MM.1S (cell line): ENCODE measurements at regions not wholly inside any gene's neighbourhood (a gene's known extent, or its start where the extent isn't known, plus 50 kb on each side); places are given as distances from the start of the nearest gene placed in this dataset.

ENCODE experiments used
- DNase-seq: peaks from one replicate; pipeline ENCODE4 v3.0.0-alpha.2; 2015
- H2AFZ ChIP-seq: fragments of 300-600 bp; sonication (generic); 2 replicates; pipeline ENCODE4 v1.6.0; 2016; ENCODE audit warnings: antibody characterized with exemption, low read length
- H3F3A ChIP-seq: fragments of 300-600 bp; sonication (generic); 2 replicates; pipeline ENCODE4 v1.6.1; 2016; ENCODE audit warnings: mild to moderate bottlenecking, antibody characterized with exemption, low read length, moderate library complexity, mixed read lengths; ENCODE audit not compliant: insufficient read depth
- H3K27ac ChIP-seq: fragments of 300-600 bp; sonication (generic); 2 replicates; pipeline ENCODE4 v1.5.1; 2016; ENCODE audit warnings: mild to moderate bottlenecking, low read length
- H3K27me3 ChIP-seq: fragments of 300-600 bp; sonication (generic); replicated peaks from 2 replicates; pipeline ENCODE4 v1.6.0; 2016; ENCODE audit warnings: low read length; ENCODE audit not compliant: insufficient read depth
- H3K36me3 ChIP-seq: fragments of 300-600 bp; sonication (generic); replicated peaks from 2 replicates; pipeline ENCODE4 v1.6.1; 2016; ENCODE audit warnings: mild to moderate bottlenecking, low read length, mixed read lengths; ENCODE audit not compliant: insufficient read depth
- H3K4me1 ChIP-seq: fragments of 300-600 bp; sonication (generic); 2 replicates; pipeline ENCODE4 v1.6.1; 2016; ENCODE audit warnings: low read length, mixed read lengths
- H3K4me2 ChIP-seq: fragments of 300-600 bp; sonication (generic); 2 replicates; pipeline ENCODE4 v1.6.0; 2016; ENCODE audit warnings: low read depth, low read length
- H3K4me3 ChIP-seq: fragments of 300-600 bp; sonication (generic); 2 replicates; pipeline ENCODE4 v1.5.1; 2016; ENCODE audit warnings: low read length, mixed read lengths
- H3K79me2 ChIP-seq: fragments of 300-600 bp; sonication (generic); 2 replicates; pipeline ENCODE4 v1.6.1; 2016; ENCODE audit warnings: mixed run types, low read length, mixed read lengths
- H3K9ac ChIP-seq: fragments of 300-600 bp; sonication (generic); 2 replicates; pipeline ENCODE4 v1.6.1; 2016; ENCODE audit warnings: low read length, mixed read lengths
- H3K9me2 ChIP-seq: fragments of 300-600 bp; sonication (generic); replicated peaks from 2 replicates; pipeline ENCODE4 v1.6.1; 2016; ENCODE audit warnings: mild to moderate bottlenecking, low read length, mixed read lengths; ENCODE audit not compliant: insufficient read depth
- H3K9me3 ChIP-seq: fragments of 300-600 bp; sonication (generic); replicated peaks from 2 replicates; pipeline ENCODE4 v1.6.1; 2016; ENCODE audit warnings: mild to moderate bottlenecking, low read length, mixed read lengths; ENCODE audit not compliant: insufficient read depth
- H4K20me1 ChIP-seq: fragments of 300-600 bp; sonication (generic); 2 replicates; pipeline ENCODE4 v1.6.1; 2016; ENCODE audit warnings: mild to moderate bottlenecking, low read length, moderate library complexity, mixed read lengths; ENCODE audit not compliant: insufficient read depth
- EZH2 ChIP-seq: fragments of 300-600 bp; sonication (generic); optimal IDR thresholded peaks from 2 replicates; pipeline ENCODE3; 2017; ENCODE audit warnings: low read depth, mild to moderate bottlenecking, antibody characterized with exemption, low read length, mixed read lengths
- EZH2phosphoT487 ChIP-seq: fragments of 300-600 bp; sonication (generic); IDR thresholded peaks from 2 replicates; pipeline ENCODE4 v1.6.1; 2018; ENCODE audit warnings: antibody characterized with exemption, low read length
- TF ChIP-seq, protein P1 (sequence below): fragments of 300-600 bp; sonication (generic); IDR thresholded peaks from 2 replicates; pipeline ENCODE4 v1.5.1; 2016; ENCODE audit warnings: antibody characterized with exemption, low read length, mixed read lengths

DNA sequence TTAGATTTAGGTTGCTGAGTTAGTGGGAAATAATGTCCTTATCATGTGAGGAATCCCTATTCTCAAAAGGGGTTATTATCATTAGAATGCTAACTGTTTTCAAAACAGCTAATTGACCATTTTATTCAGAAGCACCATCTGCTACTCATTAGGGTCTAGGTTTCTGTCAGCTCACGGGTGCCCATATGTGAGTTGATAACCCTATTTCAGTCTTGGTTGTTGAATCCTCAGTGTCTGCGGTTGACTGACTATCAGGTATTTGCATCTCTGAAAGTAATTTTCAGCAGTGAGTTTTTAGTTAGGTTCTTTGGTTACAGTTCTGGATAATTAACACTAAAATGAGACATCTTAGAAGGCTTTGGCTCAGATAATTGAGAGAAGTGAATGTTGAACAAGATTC lies 1404.0 kb downstream of the AACS start:
- Histone ChIP-seq H2AFZ (no peak overlapping the region), H3K79me2 (no peaks in the 10 kb centered on the region), H3K4me1 (no peaks in the 10 kb centered on the region), H4K20me1 (no peaks in the 10 kb centered on the region), H3K9me2 (no peaks in the 10 kb centered on the region), H3F3A (no peaks in the 10 kb centered on the region), H3K9ac (no peak overlapping the region), H3K4me3 (no peak overlapping the region), H3K9me3 (no peaks in the 10 kb centered on the region), H3K36me3 (no peaks in the 10 kb centered on the region), H3K27me3 (no peaks in the 10 kb centered on the region), H3K4me2 (no peak overlapping the region), H3K27ac (no peak overlapping the region)
- no peak for DNase-seq
- TF ChIP-seq EZH2 (no peak), EZH2phosphoT487 (no peak)
- TF ChIP-seq, protein P1, sequence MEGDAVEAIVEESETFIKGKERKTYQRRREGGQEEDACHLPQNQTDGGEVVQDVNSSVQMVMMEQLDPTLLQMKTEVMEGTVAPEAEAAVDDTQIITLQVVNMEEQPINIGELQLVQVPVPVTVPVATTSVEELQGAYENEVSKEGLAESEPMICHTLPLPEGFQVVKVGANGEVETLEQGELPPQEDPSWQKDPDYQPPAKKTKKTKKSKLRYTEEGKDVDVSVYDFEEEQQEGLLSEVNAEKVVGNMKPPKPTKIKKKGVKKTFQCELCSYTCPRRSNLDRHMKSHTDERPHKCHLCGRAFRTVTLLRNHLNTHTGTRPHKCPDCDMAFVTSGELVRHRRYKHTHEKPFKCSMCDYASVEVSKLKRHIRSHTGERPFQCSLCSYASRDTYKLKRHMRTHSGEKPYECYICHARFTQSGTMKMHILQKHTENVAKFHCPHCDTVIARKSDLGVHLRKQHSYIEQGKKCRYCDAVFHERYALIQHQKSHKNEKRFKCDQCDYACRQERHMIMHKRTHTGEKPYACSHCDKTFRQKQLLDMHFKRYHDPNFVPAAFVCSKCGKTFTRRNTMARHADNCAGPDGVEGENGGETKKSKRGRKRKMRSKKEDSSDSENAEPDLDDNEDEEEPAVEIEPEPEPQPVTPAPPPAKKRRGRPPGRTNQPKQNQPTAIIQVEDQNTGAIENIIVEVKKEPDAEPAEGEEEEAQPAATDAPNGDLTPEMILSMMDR, result no peak

DNA sequence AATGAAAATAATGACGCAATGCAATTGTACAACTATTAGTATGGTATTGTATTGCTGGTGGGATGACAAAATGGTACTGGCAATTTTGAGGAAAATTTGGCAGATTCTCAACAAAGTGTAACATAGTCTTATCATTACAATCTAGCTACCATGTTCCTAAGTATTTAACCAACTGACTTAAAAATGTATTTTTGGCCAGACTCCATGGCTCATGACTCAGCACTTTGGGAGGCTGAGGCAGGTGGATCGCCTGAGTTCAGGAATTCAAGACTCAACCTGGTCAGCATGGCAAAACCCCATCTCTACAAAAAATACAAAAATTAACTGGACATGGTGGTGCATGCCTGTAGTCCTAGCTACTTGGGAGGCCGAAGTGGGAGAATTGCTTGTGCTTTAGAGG lies 1409.5 kb downstream of the AACS start:
- H3K4me1 ChIP-seq, result no peaks in the 10 kb centered on the region
- no peak overlapping the region for H3K27ac ChIP-seq
- H3K4me2 ChIP-seq, result no peak overlapping the region
- TF ChIP-seq EZH2phosphoT487 (no peak), EZH2 (no peak)
- TF ChIP-seq, protein P1, result no peak
- H3K79me2 ChIP-seq, result no peaks in the 10 kb centered on the region
- H3K9me3 ChIP-seq, result no peaks in the 10 kb centered on the region
- H3K4me3 ChIP-seq, result no peak overlapping the region
- H3K36me3 ChIP-seq, result no peaks in the 10 kb centered on the region
- no peaks in the 10 kb centered on the region for H3K27me3 ChIP-seq
- no peaks in the 10 kb centered on the region for H3F3A ChIP-seq
- no peak for DNase-seq
- no peak overlapping the region for H2AFZ ChIP-seq
- no peaks in the 10 kb centered on the region for H4K20me1 ChIP-seq
- H3K9me2 ChIP-seq, result no peaks in the 10 kb centered on the region
- no peak overlapping the region for H3K9ac ChIP-seq

DNA sequence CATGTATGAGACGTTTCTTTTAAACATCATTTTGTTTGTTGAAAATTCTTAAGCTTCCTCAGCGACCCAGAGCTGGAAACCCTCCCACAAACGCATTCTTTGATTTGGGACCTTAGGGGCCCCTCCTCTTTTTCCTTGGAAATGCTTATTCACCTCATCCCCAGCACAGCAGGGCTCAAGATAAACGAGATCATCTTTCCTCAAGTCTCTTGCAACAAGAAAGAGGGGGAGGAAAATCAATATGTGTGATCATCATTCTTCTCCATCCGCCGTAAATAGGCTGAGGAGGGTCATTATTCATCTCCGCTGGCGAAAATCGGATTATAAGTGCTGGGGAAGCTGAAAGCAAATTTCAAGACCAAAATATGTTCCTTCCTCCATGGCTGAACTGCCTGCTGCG lies 1415.2 kb downstream of the AACS start:
- Histone ChIP-seq H3K27me3 (no peaks in the 10 kb centered on the region), H3K4me3 (no peak overlapping the region), H3K9ac (no peak overlapping the region), H4K20me1 (no peaks in the 10 kb centered on the region), H3K9me2 (no peaks in the 10 kb centered on the region), H3F3A (no peaks in the 10 kb centered on the region), H2AFZ (no peak overlapping the region), H3K4me1 (no peaks in the 10 kb centered on the region), H3K9me3 (no peaks in the 10 kb centered on the region), H3K79me2 (no peaks in the 10 kb centered on the region), H3K27ac (no peak overlapping the region), H3K4me2 (no peak overlapping the region), H3K36me3 (no peaks in the 10 kb centered on the region)
- TF ChIP-seq, protein P1, result no peak
- TF ChIP-seq EZH2phosphoT487 (no peak), EZH2 (no peak)
- no peak for DNase-seq
